ENCODE measurements at regions not wholly inside any gene's neighbourhood (a gene's known extent, or its start where the extent isn't known, plus 50 kb on each side); places are given as distances from the start of the nearest gene placed in this dataset.
A peak's percentile ranks its signal among the peaks of the same experiment; 100 is the strongest.

DNA sequence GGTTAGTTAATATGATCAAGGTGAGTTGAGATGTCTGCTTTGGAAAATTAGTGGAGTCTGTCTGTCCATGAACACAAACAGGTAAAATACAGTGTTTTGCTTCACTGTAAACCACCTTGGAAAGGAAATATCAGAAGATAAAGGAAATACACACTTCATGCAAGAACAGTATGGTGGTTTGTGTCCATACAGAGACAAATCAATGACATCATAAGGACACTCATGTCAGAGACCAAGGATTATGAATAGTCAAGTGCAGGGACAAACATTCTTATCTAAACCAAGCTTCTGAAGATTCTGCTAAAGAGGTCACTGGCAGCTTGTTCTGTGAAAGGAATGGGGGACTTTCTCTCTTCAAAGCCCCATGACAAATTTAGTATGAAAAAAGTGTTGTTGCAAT, 322.9 kb upstream of the F9 start:
- CTCF ChIA-PET: no interaction called here
- POLR2A ChIA-PET: no interaction called here
- DNase-seq (ENCODE audit: extremely low spot score): no peak
- no peak for TF ChIP-seq ARNT (IDR thresholded peaks at IDR 0.05)
- no peak for TF ChIP-seq FOXM1 (IDR thresholded peaks at IDR 0.05; ENCODE audit: borderline replicate concordance)
- no peak for TF ChIP-seq ELF4 (IDR thresholded peaks at IDR 0.05)

DNA sequence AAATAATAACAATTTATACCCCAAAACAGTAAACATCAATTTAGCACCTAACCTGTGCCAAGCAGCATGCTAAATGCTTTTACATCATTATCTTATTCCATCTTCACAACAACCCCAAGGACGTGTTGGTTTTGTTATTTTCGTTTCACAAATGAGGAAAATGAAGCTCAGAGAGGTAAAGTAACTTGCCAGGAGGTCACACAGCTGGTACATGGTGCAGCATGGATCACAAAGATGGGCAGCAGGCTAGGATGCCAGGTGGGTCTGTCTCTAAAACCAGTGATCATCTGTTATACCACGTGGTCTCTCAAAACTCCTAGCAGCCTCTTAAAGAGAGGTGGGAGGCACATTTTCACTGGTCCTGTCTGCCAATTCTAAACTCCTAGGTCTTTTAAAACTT, 323.6 kb upstream of the F9 start:
- CTCF ChIA-PET: no interaction called here
- no peak for TF ChIP-seq ZNF384 (IDR thresholded peaks at IDR 0.05)
- TF ChIP-seq ELF4 (IDR thresholded peaks at IDR 0.05): no peak
- no peak for TF ChIP-seq TARDBP (IDR thresholded peaks at IDR 0.05)
- POLR2A ChIA-PET: no interaction called here
- DNase-seq (ENCODE audit: extremely low spot score): no peak

DNA sequence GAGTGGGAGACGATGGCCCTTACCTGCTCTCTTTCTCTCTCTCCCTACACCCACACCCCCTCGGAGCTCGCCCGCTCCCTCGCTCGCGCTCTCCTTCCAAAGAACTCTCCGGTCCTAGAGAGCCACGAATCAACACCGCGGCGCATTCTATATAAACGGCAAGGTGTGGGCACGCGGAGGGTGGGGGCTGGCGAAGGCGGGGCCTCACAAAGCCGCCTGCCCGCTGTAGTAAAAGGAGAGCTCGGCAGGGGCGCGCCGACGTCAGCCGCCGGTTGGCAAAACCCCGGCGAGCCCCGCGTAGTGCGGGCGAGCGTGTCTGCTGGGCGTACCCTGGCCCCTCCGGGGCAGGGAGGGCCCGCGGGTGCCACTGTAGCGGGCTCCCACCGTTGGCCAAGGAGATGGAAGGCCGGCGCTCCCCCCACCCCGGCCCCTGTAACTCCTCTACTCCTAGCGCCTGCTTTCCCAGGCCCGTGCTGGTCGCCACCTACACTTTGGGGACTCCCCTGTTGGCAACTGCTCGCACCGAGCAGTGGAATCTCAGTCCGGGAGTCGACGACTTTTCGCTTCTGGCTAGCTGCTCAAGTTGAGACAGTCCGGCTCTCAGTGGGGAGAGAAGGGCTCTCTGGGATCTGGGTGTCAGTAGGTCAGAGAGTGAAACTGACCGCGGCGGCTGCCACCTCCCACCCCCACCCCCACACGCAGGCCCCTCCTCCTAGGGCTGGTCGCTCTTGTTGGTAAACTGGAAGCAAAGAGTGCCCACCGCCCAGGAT, 325.5 kb upstream of the F9 start:
- no peak for TF ChIP-seq FOXA1 (IDR thresholded peaks at IDR 0.05)
- TF ChIP-seq L3MBTL2 (conservative IDR thresholded peaks at IDR 0.05): peak; percentile 43; the same call in 1 of the 2 replicates
- ChIA-PET POLR2A (no interaction called here), CTCF (no interaction called here)
- DNase-seq (ENCODE audit: extremely low spot score): peak; percentile 52

DNA sequence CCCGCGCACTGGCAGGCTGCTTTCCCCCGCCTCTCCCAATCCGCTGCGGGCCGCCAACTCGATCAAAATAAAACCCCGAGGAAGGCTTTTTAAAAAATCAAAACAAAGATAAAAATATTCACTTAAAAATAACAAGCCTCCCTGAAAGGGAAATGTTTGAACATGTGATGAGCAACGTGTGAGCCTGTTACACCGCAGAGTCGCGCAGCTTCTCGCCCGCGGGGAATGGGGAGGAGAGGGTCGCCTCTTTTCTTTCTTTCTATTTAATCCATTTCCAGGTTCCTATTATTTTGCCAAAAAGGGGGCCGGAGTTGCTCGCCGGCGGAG, 326.0 kb upstream of the F9 start:
- ChIA-PET POLR2A (no interaction called here), CTCF (no interaction called here)
- TF ChIP-seq TARDBP (IDR thresholded peaks at IDR 0.05) (no peak), BHLHE40 (IDR thresholded peaks at IDR 0.05; ENCODE audit: borderline replicate concordance) (no peak), FOXK2 (IDR thresholded peaks at IDR 0.05) (no peak), FOXA1 (IDR thresholded peaks at IDR 0.05) (no peak), LEF1 (IDR thresholded peaks at IDR 0.05; ENCODE audit: borderline replicate concordance) (no peak), SUZ12 (IDR thresholded peaks at IDR 0.05) (no peak), HDGF (IDR thresholded peaks at IDR 0.05; ENCODE audit: borderline replicate concordance) (no peak), CTBP1 (IDR thresholded peaks at IDR 0.05; ENCODE audit: borderline replicate concordance) (no peak), FOXM1 (IDR thresholded peaks at IDR 0.05; ENCODE audit: borderline replicate concordance) (no peak), ZNF384 (IDR thresholded peaks at IDR 0.05) (no peak), SP1 (IDR thresholded peaks at IDR 0.05) (no peak)
- TF ChIP-seq, protein P1, sequence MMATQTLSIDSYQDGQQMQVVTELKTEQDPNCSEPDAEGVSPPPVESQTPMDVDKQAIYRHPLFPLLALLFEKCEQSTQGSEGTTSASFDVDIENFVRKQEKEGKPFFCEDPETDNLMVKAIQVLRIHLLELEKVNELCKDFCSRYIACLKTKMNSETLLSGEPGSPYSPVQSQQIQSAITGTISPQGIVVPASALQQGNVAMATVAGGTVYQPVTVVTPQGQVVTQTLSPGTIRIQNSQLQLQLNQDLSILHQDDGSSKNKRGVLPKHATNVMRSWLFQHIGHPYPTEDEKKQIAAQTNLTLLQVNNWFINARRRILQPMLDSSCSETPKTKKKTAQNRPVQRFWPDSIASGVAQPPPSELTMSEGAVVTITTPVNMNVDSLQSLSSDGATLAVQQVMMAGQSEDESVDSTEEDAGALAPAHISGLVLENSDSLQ (IDR thresholded peaks at IDR 0.05): no peak
- no peak for DNase-seq (ENCODE audit: extremely low spot score)

DNA sequence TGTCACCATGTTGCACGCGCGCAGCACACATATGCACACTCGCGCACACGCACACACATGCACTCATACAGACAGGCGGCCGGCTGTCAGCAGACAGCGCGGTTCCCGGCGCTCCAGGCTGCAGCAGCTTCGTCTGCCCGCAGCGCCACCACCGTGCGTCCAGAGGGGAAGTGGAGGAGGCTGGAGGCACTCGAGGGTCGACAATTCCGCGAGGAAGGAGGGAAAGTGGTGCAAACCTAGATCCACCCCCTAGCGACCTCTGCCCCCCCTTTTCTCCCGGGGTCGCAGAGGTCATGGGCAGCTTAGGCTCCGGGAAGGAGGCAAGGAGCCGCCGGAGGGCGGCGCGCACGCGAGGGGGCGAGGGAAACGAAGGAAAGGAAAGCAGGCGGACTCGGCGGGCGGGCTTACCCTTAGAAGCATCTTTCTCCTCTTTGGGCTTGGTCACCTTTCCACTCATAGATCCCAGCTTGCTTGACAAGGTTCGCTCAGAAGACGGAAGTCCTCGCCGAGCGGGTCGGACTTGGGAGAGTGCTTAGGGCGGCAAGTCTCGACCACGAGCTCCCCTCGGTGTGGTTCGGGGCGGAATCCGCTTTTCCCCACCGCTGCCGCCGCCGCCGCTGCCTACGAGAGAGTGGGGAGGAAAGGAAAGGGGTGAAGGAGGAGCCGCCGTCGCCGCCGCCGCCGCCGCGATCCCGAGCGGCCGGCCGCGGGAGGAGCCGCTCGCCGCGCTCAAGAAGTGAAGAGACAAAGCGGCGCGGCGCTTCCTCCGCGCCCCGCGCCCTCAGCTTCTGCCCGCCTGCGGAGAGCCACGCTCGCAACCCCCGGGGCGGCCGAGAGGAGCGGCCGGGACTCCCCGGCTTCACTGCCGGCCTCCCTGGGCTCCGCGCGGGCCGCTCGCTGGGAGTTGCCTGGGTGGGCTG, 326.6 kb upstream of the F9 start:
- TF ChIP-seq L3MBTL2 (conservative IDR thresholded peaks at IDR 0.05): peak; percentile 64
- TF ChIP-seq TARDBP (IDR thresholded peaks at IDR 0.05): no peak
- TF ChIP-seq LEF1 (IDR thresholded peaks at IDR 0.05; ENCODE audit: borderline replicate concordance): no peak
- ChIA-PET CTCF (no interaction called here), POLR2A (no interaction called here)
- DNase-seq (ENCODE audit: extremely low spot score): peak; percentile 33

DNA sequence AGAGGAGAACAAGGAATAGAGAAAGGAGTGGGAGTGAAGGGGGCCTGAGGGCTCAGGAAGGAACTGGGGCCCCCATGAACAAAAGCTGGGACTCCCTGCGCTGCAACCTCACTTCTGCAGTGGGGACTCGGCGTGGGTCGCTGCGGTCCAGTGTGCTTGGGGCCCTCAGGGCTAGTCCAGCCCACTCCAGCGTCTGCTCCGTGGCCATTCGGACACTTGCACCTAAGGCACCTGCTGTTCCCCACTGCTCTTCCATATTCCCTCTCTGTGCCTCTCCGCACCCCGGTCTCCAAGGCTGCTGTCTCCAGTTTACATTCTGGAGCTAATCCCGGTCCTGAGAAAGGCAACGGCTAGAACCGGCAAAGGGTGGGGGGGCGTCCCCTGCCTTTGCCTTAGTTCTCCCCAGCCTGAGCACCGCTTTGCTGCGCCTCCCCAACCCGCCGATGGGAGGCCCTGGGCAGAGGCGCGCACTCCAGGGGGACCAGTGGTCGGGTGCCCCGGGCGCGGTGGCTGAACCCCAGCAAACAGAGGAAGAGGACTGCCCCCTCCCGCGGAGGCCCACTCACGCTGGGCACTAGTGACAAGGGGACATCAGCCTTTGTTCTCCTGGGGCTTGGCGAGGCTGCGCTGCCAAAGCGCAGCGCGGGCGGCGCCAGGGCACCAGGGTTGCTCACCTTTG, 327.7 kb upstream of the F9 start:
- TF ChIP-seq FOXM1 (IDR thresholded peaks at IDR 0.05; ENCODE audit: borderline replicate concordance) (no peak), FOXA1 (IDR thresholded peaks at IDR 0.05) (no peak), LEF1 (IDR thresholded peaks at IDR 0.05; ENCODE audit: borderline replicate concordance) (no peak), ELF4 (IDR thresholded peaks at IDR 0.05) (no peak), L3MBTL2 (conservative IDR thresholded peaks at IDR 0.05) (no peak), SP1 (IDR thresholded peaks at IDR 0.05) (no peak), TARDBP (IDR thresholded peaks at IDR 0.05) (no peak), FOXK2 (IDR thresholded peaks at IDR 0.05) (no peak), ARNT (IDR thresholded peaks at IDR 0.05) (no peak)
- ChIA-PET POLR2A (no interaction called here), CTCF (interaction anchor here (0.7 kb wide), 1 partner anchor 76 kb away, joined by 4 read pairs; no protein-coding TSS in a partner anchor)
- DNase-seq (ENCODE audit: extremely low spot score): no peak

DNA sequence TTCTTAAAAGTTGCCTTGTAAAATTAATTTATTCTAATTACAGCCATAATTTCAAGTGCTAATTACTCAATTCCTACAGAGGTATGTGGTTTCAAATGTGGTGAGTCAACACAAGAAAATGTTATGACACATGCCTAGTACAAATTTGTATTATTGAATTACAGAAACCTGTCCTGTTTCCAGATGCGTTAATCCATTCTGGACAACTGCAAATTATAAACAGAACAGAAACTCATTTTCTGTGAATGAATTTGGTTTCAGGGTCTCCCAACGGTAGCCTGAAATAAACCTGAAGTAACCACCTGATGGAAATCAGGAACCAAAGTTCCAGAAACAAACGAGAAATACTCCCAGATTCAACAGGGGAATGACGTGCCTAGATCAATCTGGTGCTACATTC, 328.6 kb upstream of the F9 start:
- ChIA-PET POLR2A (no interaction called here), CTCF (no interaction called here)
- no peak for DNase-seq (ENCODE audit: extremely low spot score)
- no peak for TF ChIP-seq ARNT (IDR thresholded peaks at IDR 0.05)
- no peak for TF ChIP-seq SP1 (IDR thresholded peaks at IDR 0.05)
- TF ChIP-seq ELF4 (IDR thresholded peaks at IDR 0.05): no peak

DNA sequence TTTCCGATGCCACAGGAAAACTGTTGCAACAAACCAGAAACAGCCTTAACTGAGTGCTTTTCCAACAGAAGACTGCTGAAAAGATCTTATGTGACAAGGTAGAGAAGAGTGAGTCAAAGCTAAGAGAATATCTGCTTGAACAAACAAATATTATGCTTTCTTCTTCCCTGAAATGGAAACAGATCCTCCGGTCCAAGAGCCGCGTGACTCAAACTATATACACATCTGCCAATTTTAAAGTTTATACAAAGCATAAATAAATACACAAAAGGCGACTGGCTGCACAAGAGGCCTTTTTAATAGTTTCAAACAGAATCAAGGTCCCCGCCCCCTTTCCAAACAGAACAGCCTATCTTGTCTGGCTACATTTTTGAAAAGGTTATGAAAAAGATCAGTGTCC, 329.7 kb upstream of the F9 start:
- no peak for DNase-seq (ENCODE audit: extremely low spot score)
- TF ChIP-seq FOXA1 (IDR thresholded peaks at IDR 0.05): no peak
- TF ChIP-seq NFRKB (IDR thresholded peaks at IDR 0.05): no peak
- TF ChIP-seq, protein P1 (IDR thresholded peaks at IDR 0.05): no peak
- no peak for TF ChIP-seq SUZ12 (IDR thresholded peaks at IDR 0.05)
- no peak for TF ChIP-seq FOXK2 (IDR thresholded peaks at IDR 0.05)
- TF ChIP-seq CTBP1 (IDR thresholded peaks at IDR 0.05; ENCODE audit: borderline replicate concordance): no peak
- no peak for TF ChIP-seq TARDBP (IDR thresholded peaks at IDR 0.05)
- ChIA-PET CTCF (no interaction called here), POLR2A (no interaction called here)
